ENCODE measurements at regions not wholly inside any gene's neighbourhood (a gene's known extent, or its start where the extent isn't known, plus 50 kb on each side); places are given as distances from the start of the nearest gene placed in this dataset.

- no peak for DNase-seq (ENCODE audit: extremely low spot score, unreplicated experiment)
- Mint-ChIP-seq H3K36me3 (ENCODE audit: unreplicated experiment) (no peaks in the 10 kb centered on the region), H3K27ac (ENCODE audit: unreplicated experiment) (no peak overlapping the region), H3K27me3 (ENCODE audit: unreplicated experiment) (no peaks in the 10 kb centered on the region), H3K4me3 (ENCODE audit: unreplicated experiment) (no peak overlapping the region), H3K4me1 (ENCODE audit: unreplicated experiment) (no peaks in the 10 kb centered on the region), H3K9me3 (ENCODE audit: unreplicated experiment) (peaks cover 15% of the 10 kb centered on the region)
- TF ChIP-seq, protein P1, sequence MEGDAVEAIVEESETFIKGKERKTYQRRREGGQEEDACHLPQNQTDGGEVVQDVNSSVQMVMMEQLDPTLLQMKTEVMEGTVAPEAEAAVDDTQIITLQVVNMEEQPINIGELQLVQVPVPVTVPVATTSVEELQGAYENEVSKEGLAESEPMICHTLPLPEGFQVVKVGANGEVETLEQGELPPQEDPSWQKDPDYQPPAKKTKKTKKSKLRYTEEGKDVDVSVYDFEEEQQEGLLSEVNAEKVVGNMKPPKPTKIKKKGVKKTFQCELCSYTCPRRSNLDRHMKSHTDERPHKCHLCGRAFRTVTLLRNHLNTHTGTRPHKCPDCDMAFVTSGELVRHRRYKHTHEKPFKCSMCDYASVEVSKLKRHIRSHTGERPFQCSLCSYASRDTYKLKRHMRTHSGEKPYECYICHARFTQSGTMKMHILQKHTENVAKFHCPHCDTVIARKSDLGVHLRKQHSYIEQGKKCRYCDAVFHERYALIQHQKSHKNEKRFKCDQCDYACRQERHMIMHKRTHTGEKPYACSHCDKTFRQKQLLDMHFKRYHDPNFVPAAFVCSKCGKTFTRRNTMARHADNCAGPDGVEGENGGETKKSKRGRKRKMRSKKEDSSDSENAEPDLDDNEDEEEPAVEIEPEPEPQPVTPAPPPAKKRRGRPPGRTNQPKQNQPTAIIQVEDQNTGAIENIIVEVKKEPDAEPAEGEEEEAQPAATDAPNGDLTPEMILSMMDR (IDR thresholded peaks at IDR 0.05), result no peak
These were observed 64.5 kb upstream of the KCNK1 start for GRCh38 chr1:233549404-233549803.

GRCh38 chr1:233549917-233550316, 64.0 kb upstream of the KCNK1 start:
- Mint-ChIP-seq H3K9me3 (ENCODE audit: unreplicated experiment) (peaks cover 11% of the 10 kb centered on the region), H3K4me3 (ENCODE audit: unreplicated experiment) (no peak overlapping the region), H3K4me1 (ENCODE audit: unreplicated experiment) (no peaks in the 10 kb centered on the region), H3K27me3 (ENCODE audit: unreplicated experiment) (no peaks in the 10 kb centered on the region), H3K36me3 (ENCODE audit: unreplicated experiment) (no peaks in the 10 kb centered on the region), H3K27ac (ENCODE audit: unreplicated experiment) (no peak overlapping the region)
- TF ChIP-seq, protein P1 (IDR thresholded peaks at IDR 0.05), result no peak
- no peak for DNase-seq (ENCODE audit: extremely low spot score, unreplicated experiment)

- no peaks in the 10 kb centered on the region for H3K4me1 Mint-ChIP-seq (ENCODE audit: unreplicated experiment)
- DNase-seq (ENCODE audit: extremely low spot score, unreplicated experiment), result no peak
- no peaks in the 10 kb centered on the region for H3K36me3 Mint-ChIP-seq (ENCODE audit: unreplicated experiment)
- no peak overlapping the region for H3K27ac Mint-ChIP-seq (ENCODE audit: unreplicated experiment)
- H3K27me3 Mint-ChIP-seq (ENCODE audit: unreplicated experiment), result no peaks in the 10 kb centered on the region
- H3K9me3 Mint-ChIP-seq (ENCODE audit: unreplicated experiment), result peaks cover 3% of the 10 kb centered on the region
- no peak overlapping the region for H3K4me3 Mint-ChIP-seq (ENCODE audit: unreplicated experiment)
- TF ChIP-seq, protein P1 (IDR thresholded peaks at IDR 0.05), result no peak
These were observed 59.9 kb upstream of the KCNK1 start for GRCh38 chr1:233554037-233554436.

- Mint-ChIP-seq H3K9me3 (ENCODE audit: unreplicated experiment) (peaks cover 48% of the 10 kb centered on the region), H3K4me1 (ENCODE audit: unreplicated experiment) (no peaks in the 10 kb centered on the region), H3K36me3 (ENCODE audit: unreplicated experiment) (no peaks in the 10 kb centered on the region), H3K27me3 (ENCODE audit: unreplicated experiment) (no peaks in the 10 kb centered on the region), H3K27ac (ENCODE audit: unreplicated experiment) (no peak overlapping the region), H3K4me3 (ENCODE audit: unreplicated experiment) (no peak overlapping the region)
- TF ChIP-seq, protein P1 (IDR thresholded peaks at IDR 0.05), result no peak
- no peak for DNase-seq (ENCODE audit: extremely low spot score, unreplicated experiment)
These were observed 52.0 kb upstream of the KCNK1 start for GRCh38 chr1:233561708-233562426.
